ENCODE measurements at regions not wholly inside any gene's neighbourhood (a gene's known extent, or its start where the extent isn't known, plus 50 kb on each side); places are given as distances from the start of the nearest gene placed in this dataset.

DNA sequence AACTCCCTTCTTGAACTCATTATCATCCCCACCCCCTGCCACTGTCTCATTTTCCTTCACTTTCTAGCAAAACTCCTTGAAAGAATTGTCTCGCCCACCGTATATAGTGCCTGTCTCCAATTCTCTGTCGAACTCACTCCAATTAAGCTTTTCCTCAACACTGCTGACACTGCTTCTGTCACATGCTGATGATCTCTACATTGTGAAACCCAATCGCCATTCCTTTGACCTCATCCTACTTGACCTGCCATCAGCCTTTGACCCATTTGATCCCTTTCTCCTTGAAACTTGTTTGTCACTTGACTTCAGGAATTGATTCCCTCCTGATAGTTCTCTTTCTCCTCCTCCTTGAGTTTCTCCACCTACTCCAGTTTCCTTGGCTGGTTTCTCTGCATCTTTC, 54.8 kb downstream of the CCDC71L start:
- no peak overlapping the region for H3K4me3 ChIP-seq (ENCODE audit: low read length)
- DNase-seq (ENCODE audit: low read depth, low spot score), result no peak

DNA sequence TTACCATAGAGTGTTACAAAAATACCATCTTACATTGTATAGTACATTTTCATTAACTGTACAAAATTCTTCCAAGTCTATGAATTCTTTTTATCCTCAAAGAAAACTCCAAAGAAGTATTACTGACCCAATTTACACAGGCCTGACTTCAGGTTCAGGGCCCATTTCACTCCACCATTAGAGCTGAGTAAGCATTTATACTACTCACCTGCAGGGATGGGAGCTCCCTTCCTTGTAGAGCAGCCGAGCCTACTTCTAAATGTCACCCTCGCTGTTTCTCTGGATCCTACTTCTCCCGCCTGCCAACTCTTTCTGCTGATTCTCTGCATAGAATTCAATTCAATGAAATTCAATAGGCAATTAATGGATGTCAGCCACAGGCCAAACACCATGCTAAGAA, 56.0 kb downstream of the CCDC71L start:
- DNase-seq (ENCODE audit: low read depth, low spot score), result no peak
- H3K4me3 ChIP-seq (ENCODE audit: low read length), result no peak overlapping the region

DNA sequence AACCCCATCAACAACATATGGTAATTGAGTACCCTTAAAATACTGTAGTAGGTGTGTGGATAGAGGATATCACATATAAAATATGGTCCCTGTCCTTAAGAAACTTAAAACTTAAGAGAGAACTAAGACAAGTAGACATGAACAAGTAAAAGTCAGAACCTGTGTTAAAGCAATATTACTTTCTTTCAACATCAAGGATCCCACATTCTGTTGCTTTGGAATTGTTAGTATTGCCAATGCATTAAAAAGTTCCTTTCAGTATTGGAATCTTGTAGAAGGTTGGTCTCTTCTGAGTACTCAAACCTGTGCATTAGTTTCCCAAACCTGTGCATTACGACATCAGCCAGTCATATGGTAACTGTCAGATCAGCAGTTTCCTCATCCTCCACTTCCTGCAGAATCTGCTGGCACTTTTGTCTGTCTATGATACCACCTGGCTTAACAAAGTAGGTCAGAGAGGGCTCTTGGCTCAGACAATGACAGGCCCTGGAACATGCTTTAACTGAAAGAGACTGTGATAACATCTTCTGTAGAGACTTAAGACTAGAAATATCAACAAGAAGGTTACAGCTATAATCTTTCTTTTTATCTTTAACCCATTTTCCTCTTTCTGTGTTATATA, 56.5 kb downstream of the CCDC71L start:
- no peak overlapping the region for H3K4me3 ChIP-seq (ENCODE audit: low read length)
- peak; percentile 56 for DNase-seq (ENCODE audit: low read depth, low spot score)

DNA sequence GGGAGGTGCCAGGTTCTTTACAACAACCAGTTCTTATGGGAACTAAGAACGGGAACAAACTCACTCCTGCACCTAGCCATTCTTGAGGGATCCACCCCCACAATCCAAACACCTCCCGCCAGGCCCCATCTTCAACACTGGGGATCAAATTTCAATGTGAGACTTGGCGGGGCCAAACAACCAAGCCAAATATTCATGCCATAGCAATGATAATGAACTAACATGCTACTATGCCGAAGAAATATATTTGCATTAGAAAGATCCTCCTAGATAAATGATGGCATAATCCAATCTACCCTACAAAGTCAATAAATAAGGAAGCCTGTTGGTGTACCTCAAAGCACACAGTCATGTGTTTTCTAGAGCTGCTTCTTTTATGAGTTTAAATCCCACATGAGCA, 57.6 kb downstream of the CCDC71L start:
- H3K4me3 ChIP-seq (ENCODE audit: low read length), result no peak overlapping the region
- no peak for DNase-seq (ENCODE audit: low read depth, low spot score)

DNA sequence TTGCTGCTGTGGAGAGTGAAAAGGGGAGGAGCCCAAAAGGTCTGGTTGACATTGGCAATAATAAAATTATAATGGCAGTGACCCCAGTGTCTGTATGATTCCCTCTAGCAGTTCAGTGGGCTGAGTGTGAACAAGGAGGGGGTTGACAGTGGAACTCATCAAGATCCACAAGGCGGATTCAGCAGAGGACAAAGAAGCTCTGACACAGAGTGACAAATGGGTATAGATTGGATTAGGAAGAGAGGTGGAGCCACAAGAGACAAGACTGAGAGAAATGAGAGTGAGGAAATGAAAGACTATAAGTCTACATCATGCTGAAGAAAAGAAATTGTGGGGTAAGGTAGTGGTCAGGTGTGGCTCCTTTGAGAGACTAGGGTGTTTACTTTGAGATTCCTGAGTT, 58.9 kb downstream of the CCDC71L start:
- H3K4me3 ChIP-seq (ENCODE audit: low read length), result no peak overlapping the region

DNA sequence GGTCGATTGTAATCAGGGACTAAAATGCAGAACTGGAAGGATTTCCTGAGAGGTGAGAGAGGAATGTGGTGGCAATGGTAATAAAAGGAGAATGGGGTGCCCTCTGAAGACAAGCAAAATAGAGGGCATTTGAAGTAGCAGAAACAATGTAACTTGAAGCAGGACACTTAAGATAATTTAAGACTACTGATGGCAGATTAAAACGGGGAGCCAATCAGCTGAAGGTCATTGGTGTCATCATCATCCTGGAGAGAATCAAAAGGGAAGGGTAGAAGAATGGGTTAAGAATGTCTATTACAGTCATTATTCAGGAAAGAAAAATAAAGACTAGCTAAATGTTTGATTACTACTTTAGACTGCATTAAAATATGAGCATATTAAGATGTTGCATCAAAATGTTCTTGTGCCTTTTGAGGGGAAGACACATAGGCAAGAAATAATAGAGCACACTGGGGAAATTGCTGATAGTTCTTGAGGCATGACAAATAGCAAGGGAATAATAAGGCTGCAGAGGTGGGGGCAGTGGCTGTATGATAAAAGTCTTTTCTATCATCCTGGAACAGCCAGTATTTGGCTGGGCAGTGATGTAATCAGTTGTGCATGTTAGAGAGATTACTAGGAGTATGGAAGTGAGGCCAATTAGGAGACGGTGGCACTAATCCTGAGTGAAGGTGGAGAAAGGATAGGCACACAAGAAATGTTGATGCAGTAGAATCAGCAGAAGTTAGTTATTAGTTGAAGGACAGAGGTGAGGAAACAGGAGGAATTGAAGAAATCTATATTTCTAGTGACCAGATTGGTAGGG, 60.2 kb downstream of the CCDC71L start:
- no peak for DNase-seq (ENCODE audit: low read depth, low spot score)

More for the DNA sequence above, 58.9 kb downstream of the CCDC71L start:
- no peak for DNase-seq (ENCODE audit: low read depth, low spot score)

DNA sequence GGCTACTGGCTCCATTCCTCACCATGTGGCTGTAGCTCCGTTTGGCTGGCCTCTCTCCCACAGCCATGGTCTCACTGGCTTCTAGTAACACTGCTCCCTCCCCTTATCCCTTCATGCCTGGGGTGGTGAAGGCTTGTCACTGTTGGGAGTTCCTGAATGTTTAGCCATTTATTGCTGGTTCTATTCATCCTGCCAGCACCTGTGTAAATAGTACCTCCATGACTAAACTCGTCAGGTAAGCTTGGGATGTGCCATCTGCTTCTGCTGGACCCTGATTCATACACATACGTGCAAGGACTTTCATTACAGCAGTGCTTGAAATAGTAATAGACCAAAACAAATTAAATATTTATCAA, 61.6 kb downstream of the CCDC71L start:
- no peak overlapping the region for H3K4me3 ChIP-seq (ENCODE audit: low read length)
- no peak for DNase-seq (ENCODE audit: low read depth, low spot score)

More for the DNA sequence above, 60.2 kb downstream of the CCDC71L start:
- H3K4me3 ChIP-seq (ENCODE audit: low read length), result no peak overlapping the region

DNA sequence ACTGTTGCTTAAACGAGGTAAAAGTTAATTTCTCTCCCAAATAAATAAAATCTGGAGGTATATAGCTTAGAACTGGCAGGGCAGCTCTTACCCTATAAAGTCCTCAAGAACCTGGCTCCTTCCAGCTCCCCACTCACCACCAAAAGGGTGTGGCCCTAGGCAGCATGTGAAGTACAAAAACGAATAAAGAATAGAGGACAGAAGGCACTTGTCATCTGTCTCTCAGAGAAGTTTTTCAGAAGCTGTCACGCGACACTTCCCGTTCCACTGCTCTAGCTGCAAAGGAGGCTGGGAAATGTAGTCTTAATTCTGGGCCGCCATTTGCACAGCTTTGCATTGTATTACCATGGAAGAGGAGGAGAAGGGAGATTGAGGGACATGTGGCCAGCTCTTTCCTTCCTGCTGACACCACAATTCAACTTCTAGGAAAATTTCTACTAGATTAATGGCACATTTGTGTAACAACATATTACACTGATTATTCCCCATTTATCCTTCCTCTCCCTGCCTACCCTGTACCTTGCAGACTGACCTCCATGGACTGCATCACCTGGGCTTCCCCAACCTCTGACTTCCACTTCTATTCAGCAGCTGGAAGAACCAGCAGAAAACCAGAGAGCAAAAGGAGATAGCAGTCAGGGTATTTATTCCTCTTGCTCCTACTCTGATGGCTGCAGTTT, 62.2 kb downstream of the CCDC71L start:
- peak; percentile 78 for DNase-seq (ENCODE audit: low read depth, low spot score)
- no peak overlapping the region for H3K4me3 ChIP-seq (ENCODE audit: low read length)

DNA sequence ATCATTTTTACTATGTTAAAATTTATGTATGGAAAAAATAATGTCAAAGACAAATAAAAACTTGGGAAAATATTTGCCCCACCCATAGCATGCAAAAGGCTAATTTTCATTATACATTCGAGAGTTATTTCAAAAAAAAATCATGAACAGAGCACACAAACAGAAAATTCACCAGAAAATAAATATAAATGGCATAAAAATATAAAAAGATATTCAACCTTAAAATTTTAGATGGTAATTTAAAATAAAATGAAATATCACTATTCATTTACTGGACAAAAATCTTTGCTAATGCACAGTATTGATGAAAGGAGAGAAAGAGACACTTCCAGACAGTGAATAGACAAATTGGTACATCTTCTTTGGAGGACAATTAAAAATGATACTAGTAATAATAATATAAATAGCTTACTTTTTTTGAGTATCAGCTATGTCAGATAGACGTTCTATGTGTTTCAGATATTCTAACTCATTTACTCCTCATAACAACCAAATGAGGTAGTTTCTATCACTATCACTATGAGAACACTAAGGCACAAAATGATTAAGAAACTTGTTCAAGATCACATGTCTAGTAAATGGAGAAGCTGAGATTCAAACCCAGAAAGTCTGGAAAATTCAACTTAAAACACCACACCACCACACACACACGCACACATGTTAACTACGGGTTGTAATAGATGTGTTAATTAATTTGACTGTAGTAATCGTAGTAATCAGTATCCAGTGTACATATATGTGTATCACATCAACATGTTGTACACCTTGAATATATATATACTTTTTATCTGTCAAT, 63.0 kb downstream of the CCDC71L start:
- no peak for DNase-seq (ENCODE audit: low read depth, low spot score)
- no peak overlapping the region for H3K4me3 ChIP-seq (ENCODE audit: low read length)

DNA sequence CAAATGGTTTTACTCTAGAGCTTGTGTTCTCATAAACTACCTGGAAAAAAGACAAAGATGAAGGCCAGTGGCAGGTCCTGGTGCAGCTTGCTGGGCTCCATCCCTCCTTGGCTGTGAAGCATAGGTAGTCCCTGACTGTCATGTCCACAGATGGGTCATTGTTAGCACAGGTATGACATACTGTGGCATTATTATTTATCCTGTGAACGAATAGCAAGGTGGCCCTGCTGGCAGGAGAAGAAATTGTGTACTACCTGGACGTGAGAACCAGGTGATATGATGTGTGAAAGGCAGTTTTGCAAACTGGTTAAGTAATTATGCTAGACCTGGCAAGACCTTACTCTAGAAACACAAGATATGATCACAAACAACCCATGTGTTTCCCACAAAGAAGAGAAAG, 63.9 kb downstream of the CCDC71L start:
- no peak for DNase-seq (ENCODE audit: low read depth, low spot score)
- no peak overlapping the region for H3K4me3 ChIP-seq (ENCODE audit: low read length)

DNA sequence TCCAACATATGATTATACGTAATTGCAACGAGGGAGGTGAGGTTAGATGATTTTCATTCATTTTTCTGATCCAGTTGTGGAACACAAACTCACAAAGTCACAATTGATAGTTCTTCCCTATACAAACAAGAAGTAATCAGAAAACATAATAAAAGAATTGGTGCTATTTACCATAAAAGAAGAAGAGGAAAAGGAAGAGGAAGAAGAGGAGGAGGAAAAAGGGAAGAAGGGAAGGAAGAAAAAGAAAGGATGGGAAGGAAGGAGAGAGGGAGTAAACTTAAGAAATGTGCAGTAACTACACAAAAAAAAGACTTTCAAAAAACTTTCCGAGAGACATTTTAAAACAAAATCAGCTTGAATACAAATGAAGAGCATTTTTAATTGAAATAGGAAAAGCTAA, 65.0 kb downstream of the CCDC71L start:
- DNase-seq (ENCODE audit: low read depth, low spot score), result no peak
- H3K4me3 ChIP-seq (ENCODE audit: low read length), result no peak overlapping the region

DNA sequence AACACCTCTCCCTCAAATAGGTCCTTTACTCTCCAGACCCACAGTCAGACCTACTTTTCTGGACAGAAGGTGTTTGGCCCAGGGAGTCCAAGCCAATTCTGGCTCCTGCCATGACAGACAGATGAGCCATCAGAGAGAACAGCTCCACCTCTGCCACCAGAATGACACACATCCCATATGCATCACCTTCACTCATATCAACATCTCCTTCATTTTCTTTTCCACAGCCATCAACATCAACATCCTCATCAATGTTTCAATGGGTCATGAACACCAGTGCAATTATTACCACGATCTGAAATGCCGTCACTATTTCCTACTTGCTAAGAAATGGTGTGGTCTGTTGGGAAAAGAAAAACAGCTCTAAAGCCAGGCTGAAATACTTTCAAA, 67.9 kb downstream of the CCDC71L start:
- no peak overlapping the region for H3K4me3 ChIP-seq (ENCODE audit: low read length)
- DNase-seq (ENCODE audit: low read depth, low spot score), result no peak

DNA sequence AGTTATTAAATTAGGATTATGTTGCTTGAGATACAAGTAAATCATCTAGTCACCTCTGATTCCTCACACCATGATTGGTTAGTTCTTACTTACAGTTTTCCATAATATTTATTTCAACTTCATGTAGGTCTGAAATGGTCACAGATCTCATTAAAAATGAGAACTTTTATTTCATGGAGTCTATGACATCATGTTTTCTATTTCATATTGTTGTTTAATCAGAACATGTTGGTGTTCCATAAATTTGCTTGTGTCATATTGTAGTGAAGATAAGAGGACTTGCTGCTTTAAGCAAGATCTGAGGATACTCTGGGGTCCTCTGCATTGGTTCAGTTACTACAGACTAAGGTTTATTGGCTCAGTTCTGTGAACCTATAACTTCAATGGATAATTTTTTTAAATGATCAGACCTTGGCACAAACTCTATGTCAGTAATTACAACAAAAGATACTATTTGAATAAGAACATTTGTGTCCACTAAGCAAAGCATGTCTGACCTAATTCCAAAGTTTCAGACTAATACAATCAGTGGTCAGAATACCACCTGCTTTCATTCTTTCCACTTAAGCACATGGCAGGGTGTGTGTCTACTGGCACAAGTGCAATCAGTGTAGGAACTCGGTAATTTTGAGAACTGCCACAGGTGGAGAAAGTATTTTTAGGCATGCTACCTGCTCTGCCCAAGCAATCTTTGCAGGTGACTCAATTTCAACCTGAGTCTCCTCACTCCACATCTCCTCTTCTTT, 68.5 kb downstream of the CCDC71L start:
- H3K4me3 ChIP-seq (ENCODE audit: low read length), result no peak overlapping the region
- DNase-seq (ENCODE audit: low read depth, low spot score), result no peak

DNA sequence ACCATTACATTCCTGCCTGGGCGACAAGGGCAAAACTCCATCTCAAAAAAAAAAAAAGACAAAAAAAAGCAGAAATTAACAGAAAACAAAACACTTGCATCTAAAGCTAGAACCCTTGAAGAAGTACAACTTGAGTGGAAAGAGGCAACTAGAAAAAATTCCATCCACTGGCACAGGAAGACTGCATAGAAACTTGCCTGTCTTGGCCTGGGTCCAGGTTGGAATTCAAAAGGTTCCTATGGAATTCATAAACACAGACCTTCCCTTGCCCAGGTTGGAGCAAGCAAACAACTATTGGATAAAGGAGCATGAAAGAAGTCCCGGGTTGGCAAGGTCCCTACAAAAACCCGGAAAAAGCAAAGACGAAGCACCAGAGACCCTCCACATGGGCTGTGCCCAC, 69.8 kb downstream of the CCDC71L start:
- DNase-seq (ENCODE audit: low read depth, low spot score), result no peak
- H3K4me3 ChIP-seq (ENCODE audit: low read length), result no peak overlapping the region

DNA sequence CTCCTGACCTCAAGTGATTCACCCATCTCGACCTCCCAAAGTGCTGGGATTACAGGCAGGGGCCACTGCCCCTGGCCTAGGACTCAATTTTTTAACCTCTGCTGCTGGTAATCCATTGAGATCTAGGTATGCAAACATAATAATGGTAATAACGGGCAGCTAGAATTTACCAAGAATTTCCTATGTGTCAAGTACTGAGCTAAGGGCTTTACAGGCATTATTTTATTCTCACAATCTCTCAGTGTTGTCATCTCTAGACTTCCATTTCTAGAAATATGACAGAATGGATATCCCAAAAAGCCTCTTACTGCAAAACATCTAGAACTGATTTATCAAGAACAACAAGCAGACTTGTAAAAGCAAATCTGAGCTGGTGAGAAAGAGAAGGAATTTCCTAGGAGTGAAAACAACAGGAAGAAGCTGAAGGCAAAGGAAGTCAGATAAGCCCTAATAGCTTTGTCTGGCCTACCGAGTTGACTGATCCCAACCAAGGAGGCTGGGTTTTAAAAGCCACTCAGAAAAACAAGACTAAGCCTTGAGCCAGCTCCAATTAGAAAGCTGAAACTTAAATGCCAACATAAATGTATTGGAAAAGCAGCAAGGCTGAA, 70.6 kb downstream of the CCDC71L start:
- no peak for DNase-seq (ENCODE audit: low read depth, low spot score)
- no peak overlapping the region for H3K4me3 ChIP-seq (ENCODE audit: low read length)

DNA sequence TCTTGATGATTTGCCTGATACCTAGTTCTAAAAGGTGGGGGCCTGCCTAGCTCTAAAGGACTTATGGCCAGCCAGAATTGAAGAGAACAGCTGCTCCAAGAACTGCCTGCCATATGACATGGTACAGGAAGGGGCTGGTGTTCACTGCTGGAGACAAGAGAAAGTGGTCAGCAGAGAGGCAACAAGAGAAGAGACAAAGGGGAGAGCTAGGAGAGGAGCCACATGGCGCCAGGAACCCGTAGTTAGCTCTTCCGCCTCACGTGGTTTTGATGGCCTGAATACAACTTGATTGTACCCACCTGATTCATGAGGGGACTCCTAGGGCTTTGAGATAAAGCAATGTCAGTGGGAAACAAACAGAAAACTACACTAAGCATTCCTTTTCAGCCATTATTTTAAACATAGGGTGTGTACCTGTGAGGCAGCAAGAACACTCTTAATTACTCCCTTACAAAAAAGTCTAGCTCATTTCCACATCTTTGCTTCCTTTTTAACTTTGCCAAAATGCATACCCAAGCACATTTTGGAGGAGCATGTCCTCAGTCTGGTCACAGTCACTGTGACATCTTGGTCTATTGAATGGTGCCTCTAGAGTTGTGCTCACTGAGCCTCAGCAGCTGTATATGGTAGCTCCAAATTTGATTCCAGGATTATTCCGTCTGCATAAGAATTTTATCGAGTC, 71.6 kb downstream of the CCDC71L start:
- DNase-seq (ENCODE audit: low read depth, low spot score), result no peak
- no peak overlapping the region for H3K4me3 ChIP-seq (ENCODE audit: low read length)

DNA sequence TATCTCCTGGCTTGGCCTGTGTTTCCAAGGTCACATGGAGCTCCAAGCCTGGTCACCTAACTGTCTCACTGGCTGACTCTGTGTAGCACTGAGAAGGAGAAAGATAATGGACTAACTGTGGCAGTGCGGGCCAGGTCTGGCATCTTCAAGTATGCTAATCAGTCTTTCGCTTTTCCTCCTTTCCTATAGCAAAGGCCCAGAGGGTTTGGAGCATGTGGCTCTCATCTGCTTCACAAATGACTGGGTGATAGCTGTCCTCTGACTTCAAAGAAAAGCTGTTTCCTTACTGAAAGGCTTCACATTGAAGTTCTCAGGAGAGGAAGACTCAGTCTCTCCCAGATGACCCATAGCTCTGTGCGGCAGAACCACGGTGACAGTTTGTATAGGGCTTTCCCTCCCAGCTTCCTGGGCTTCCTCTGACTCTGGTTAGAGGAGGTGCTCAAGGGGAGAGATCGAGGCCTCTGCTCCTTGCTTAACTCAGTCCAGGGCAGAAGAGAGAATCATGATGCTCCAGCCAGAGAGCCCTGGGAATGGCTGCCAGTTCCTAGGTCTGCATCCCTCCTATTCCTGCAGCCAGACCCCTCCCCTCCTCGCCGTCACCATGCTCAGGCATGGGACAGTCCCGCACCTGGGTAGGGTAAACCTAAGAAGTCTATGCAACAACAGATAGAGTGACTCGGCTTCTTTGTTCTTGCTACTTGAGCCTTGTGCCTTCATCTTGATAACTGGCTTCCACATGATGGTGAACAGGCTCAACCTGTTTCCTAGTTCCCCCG, 72.3 kb downstream of the CCDC71L start:
- no peak for DNase-seq (ENCODE audit: low read depth, low spot score)
- H3K4me3 ChIP-seq (ENCODE audit: low read length), result no peak overlapping the region
